ENCODE measurements at regions not wholly inside any gene's neighbourhood (a gene's known extent, or its start where the extent isn't known, plus 50 kb on each side); places are given as distances from the start of the nearest gene placed in this dataset.
"Not testable (repeated sequence)": the region's sequence is repeated elsewhere in the genome, so short reads cannot be mapped to it uniquely, and the experiment has no call there.

GRCh38 chr4:146076081-146076480 is 99.4 kb upstream of the LSM6 start:
- no peak for DNase-seq (ENCODE audit: low read depth in 4 of 4, low spot score in 3 of 4)

- DNase-seq (ENCODE audit: low read depth in 4 of 4, low spot score in 3 of 4), result no peak
These were observed 102.0 kb upstream of the LSM6 start for GRCh38 chr4:146073517-146073916.

- DNase-seq (ENCODE audit: low read depth in 4 of 4, low spot score in 3 of 4), result no peak
These were observed 103.1 kb upstream of the LSM6 start for GRCh38 chr4:146072376-146072775.

- DNase-seq (ENCODE audit: low read depth in 4 of 4, low spot score in 3 of 4), result no peak
These were observed 104.1 kb upstream of the LSM6 start for GRCh38 chr4:146071390-146071789.

- no peak for DNase-seq (ENCODE audit: low read depth in 4 of 4, low spot score in 3 of 4)
These were observed 112.4 kb upstream of the LSM6 start for GRCh38 chr4:146063143-146063542.

GRCh38 chr4:146062340-146062739 is 113.2 kb upstream of the LSM6 start:
- no peak for DNase-seq (ENCODE audit: low read depth in 4 of 4, low spot score in 3 of 4)

- no peak for DNase-seq (ENCODE audit: low read depth in 4 of 4, low spot score in 3 of 4)
These were observed 113.7 kb upstream of the LSM6 start for GRCh38 chr4:146061610-146062334.

GRCh38 chr4:146059865-146060264 is 115.7 kb upstream of the LSM6 start:
- DNase-seq (ENCODE audit: low read depth in 4 of 4, low spot score in 3 of 4), result no peak

- DNase-seq (ENCODE audit: low read depth in 4 of 4, low spot score in 3 of 4), result no peak
These were observed 116.4 kb upstream of the LSM6 start for GRCh38 chr4:146059151-146059550.

GRCh38 chr4:146058531-146058930 is 117.0 kb upstream of the LSM6 start:
- DNase-seq (ENCODE audit: low read depth in 4 of 4, low spot score in 3 of 4), result no peak

- DNase-seq (ENCODE audit: low read depth in 4 of 4, low spot score in 3 of 4), result no peak
These were observed 116.1 kb upstream of the ZNF827 start for GRCh38 chr4:146054676-146055075.

GRCh38 chr4:146053891-146054290 is 115.3 kb upstream of the ZNF827 start:
- no peak for DNase-seq (ENCODE audit: low read depth in 4 of 4, low spot score in 3 of 4)

- DNase-seq (ENCODE audit: low read depth in 4 of 4, low spot score in 3 of 4), result no peak
These were observed 113.2 kb upstream of the ZNF827 start for GRCh38 chr4:146051728-146052391.

GRCh38 chr4:146051223-146051622 is 112.6 kb upstream of the ZNF827 start:
- DNase-seq (ENCODE audit: low read depth in 4 of 4, low spot score in 3 of 4), result no peak

- DNase-seq (ENCODE audit: low read depth in 4 of 4, low spot score in 3 of 4), result no peak
These were observed 111.2 kb upstream of the ZNF827 start for GRCh38 chr4:146049802-146050201.

- DNase-seq (ENCODE audit: low read depth in 4 of 4, low spot score in 3 of 4), result not testable (repeated sequence)
These were observed 109.1 kb upstream of the ZNF827 start for GRCh38 chr4:146047768-146048167.

- no peak for DNase-seq (ENCODE audit: low read depth in 4 of 4, low spot score in 3 of 4)
These were observed 102.7 kb upstream of the ZNF827 start for GRCh38 chr4:146041139-146042004.

GRCh38 chr4:146040623-146041022 is 102.0 kb upstream of the ZNF827 start:
- no peak for DNase-seq (ENCODE audit: low read depth in 4 of 4, low spot score in 3 of 4)

GRCh38 chr4:146033149-146033548 is 94.5 kb upstream of the ZNF827 start:
- peak in 1 of 4 donors; percentile 3 for DNase-seq (ENCODE audit: low read depth in 4 of 4, low spot score in 3 of 4)

GRCh38 chr4:146032234-146032860 is 93.7 kb upstream of the ZNF827 start:
- no peak for DNase-seq (ENCODE audit: low read depth in 4 of 4, low spot score in 3 of 4)
